ENCODE measurements at regions not wholly inside any gene's neighbourhood (a gene's known extent, or its start where the extent isn't known, plus 50 kb on each side); places are given as distances from the start of the nearest gene placed in this dataset.

DNA sequence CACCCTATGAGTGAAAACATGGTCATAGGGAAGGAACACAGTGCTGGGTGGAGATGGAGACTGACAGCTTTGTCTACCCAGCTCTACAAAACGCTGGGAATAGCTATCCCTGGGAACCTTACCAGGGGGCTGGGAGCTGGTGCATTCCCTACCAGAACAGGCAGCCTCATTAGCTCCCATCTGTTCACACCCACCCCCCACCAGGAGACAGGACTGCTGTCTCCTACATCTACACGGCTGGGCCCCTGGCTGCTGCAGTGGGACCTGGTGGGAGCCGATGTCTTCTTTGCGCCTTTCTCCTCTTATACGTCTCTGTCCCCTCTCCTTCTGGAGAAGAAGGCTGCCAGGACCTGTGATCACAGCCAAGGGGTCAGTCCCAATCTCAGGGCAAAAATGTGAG, 90.8 kb downstream of the UQCRFS1 start:
- TF ChIP-seq POLR2A (IDR thresholded peaks at IDR 0.05): no peak
- TF ChIP-seq, protein P1, sequence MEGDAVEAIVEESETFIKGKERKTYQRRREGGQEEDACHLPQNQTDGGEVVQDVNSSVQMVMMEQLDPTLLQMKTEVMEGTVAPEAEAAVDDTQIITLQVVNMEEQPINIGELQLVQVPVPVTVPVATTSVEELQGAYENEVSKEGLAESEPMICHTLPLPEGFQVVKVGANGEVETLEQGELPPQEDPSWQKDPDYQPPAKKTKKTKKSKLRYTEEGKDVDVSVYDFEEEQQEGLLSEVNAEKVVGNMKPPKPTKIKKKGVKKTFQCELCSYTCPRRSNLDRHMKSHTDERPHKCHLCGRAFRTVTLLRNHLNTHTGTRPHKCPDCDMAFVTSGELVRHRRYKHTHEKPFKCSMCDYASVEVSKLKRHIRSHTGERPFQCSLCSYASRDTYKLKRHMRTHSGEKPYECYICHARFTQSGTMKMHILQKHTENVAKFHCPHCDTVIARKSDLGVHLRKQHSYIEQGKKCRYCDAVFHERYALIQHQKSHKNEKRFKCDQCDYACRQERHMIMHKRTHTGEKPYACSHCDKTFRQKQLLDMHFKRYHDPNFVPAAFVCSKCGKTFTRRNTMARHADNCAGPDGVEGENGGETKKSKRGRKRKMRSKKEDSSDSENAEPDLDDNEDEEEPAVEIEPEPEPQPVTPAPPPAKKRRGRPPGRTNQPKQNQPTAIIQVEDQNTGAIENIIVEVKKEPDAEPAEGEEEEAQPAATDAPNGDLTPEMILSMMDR (IDR thresholded peaks at IDR 0.05): no peak
